ENCODE measurements at regions not wholly inside any gene's neighbourhood (a gene's known extent, or its start where the extent isn't known, plus 50 kb on each side); places are given as distances from the start of the nearest gene placed in this dataset.
"Not testable (repeated sequence)": the region's sequence is repeated elsewhere in the genome, so short reads cannot be mapped to it uniquely, and the experiment has no call there.

DNA sequence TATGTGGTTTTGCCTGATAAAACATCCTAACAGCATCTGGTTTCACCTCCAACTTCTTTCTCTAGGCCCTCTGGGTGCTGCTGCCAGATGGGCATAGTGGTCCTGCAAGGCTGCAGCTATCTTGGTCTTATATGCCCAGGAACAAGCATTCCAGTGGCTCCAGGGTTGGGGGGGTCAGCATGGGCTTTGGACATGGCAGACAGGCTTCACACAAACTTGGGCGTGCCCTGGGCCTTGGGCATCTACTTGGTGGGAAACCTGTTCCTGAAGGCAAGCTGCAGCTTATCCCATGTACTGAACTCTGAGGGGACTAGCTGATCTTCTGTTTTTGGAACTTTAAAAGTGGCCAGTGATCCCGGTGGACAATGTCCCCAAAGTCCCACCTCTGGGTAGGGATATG is 54.9 kb upstream of the ZNF678 start:
- no peaks in the 10 kb centered on the region for H3K9me3 Mint-ChIP-seq
- POLR2A ChIA-PET, result no interaction called here
- DNase-seq, result no peak
- peaks cover 4 to 12% (median 10%) of the 10 kb centered on the region in 5 donors for H3K27me3 Mint-ChIP-seq
- no peaks in the 10 kb centered on the region for H3K4me1 Mint-ChIP-seq
- no peak for ATAC-seq
- H3K4me3 Mint-ChIP-seq, result no peak overlapping the region
- H3K27ac Mint-ChIP-seq, result no peak overlapping the region
- no peaks in the 10 kb centered on the region for H3K36me3 Mint-ChIP-seq

DNA sequence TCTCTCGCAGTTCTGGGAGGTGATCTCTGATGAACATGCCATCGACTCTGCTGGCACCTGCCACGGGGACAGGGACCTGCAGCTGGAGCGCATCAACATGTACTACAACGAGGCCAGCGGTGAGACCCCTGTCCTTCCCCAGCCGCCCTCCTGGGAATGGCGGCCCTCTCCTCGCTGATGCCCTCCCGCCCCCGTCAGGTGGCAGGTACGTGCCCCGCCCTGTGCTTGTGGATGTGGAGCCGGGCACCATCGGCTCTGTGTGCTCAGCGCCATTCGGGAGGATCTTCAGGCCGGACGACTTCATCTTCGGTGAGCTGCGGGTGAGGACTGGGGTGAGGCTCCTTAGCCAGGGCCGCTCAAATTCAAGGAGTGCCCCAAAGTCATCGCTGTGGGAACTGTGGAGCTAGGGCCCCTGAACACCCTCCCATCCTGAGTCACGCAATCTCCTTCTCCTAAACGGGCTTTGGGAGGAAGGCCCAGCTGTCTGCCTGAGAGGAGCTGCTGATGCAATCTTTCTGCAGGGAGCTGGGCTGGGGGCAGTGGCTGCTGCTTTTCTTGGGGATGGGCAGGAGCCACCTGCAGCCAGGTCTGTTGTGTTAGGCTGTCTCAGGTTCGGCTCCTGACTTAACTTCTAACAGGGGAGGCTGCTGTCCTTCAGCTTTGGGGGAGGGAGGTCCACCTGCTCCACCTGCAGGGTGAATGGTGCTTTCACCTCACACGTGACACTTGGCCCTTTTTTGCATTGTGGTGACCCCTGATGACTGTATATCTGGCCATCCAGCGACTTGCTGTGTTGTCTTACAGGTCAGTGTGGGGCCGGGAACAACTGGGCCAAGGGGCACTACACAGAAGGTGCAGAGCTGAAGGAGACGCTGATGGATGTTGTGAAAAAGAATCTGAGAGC is 56.6 kb upstream of the ZNF678 start:
- POLR2A ChIA-PET, DNase-seq, ATAC-seq, H3K36me3 Mint-ChIP-seq, H3K4me1 Mint-ChIP-seq, H3K4me3 Mint-ChIP-seq, H3K27ac Mint-ChIP-seq, H3K9me3 Mint-ChIP-seq: not testable (repeated sequence)
- H3K27me3 Mint-ChIP-seq, result peaks cover 0 to 12% (median 9%) of the 10 kb centered on the region in 5 donors

DNA sequence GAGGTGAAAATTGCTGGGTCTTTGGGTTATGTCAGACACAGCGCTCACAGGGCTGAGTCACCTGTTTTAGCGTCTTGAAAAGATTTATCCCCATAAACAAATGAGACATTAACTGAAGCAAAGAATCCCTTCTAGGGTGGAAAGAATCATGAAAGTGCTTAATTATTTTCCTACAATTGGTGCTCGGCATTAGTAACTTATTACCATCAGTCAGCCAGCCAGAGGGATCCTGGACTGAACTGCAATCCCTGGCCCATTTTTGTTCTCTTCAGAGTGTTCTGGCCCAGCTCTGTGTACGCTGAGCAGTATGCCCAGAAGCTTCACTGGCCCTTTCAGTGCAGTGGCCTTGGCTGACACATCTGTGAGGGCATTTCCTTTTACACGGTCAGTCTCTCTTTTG is 67.3 kb upstream of the ZNF678 start:
- H3K27ac Mint-ChIP-seq, H3K27me3 Mint-ChIP-seq, H3K9me3 Mint-ChIP-seq, POLR2A ChIA-PET, H3K36me3 Mint-ChIP-seq, H3K4me1 Mint-ChIP-seq, H3K4me3 Mint-ChIP-seq, DNase-seq, ATAC-seq: not testable (repeated sequence)

DNA sequence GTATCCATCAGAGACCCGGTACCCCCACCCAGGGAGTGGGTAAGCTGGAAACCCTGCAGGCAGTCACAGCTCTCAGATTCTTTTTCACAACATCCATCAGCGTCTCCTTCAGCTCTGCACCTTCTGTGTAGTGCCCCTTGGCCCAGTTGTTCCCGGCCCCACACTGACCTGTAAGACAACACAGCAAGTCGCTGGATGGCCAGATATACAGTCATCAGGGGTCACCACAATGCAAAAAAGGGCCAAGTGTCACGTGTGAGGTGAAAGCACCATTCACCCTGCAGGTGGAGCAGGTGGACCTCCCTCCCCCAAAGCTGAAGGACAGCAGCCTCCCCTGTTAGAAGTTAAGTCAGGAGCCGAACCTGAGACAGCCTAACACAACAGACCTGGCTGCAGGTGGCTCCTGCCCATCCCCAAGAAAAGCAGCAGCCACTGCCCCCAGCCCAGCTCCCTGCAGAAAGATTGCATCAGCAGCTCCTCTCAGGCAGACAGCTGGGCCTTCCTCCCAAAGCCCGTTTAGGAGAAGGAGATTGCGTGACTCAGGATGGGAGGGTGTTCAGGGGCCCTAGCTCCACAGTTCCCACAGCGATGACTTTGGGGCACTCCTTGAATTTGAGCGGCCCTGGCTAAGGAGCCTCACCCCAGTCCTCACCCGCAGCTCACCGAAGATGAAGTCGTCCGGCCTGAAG is 69.3 kb upstream of the ZNF678 start:
- H3K36me3 Mint-ChIP-seq, H3K4me3 Mint-ChIP-seq, ATAC-seq, H3K9me3 Mint-ChIP-seq, H3K27me3 Mint-ChIP-seq, H3K4me1 Mint-ChIP-seq, DNase-seq, POLR2A ChIA-PET, H3K27ac Mint-ChIP-seq: not testable (repeated sequence)

DNA sequence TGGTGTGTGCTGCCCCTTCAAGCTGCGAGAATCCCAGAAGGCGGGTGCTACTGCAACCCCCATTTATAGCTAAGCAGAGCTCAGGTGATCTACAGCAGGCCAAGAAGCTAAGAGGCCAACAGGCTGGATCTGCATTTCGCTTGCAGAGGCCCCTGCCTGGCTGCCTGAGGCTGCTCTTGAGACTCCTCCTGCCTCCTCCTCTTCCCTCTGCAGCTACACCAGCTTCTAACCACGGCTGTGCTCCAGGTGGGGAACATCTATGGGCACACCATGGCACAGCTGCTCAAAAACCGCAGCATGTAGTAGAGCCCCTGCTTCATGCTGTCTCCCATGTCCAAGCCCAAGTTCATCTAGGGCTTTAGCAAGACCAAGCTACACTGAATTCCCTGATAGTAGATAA is 72.9 kb upstream of the ZNF678 start:
- Mint-ChIP-seq H3K9me3 (peaks cover 0 to 8% (median 0%) of the 10 kb centered on the region in 9 donors), H3K27ac (no peak overlapping the region), H3K4me1 (no peaks in the 10 kb centered on the region), H3K27me3 (no peaks in the 10 kb centered on the region), H3K36me3 (peaks cover 0 to 4% (median 0%) of the 10 kb centered on the region in 3 donors), H3K4me3 (no peak overlapping the region)
- POLR2A ChIA-PET, result interaction anchor here (0.6 kb wide), 1 partner anchor 30 kb away, joined by 3 read pairs; no protein-coding TSS in a partner anchor
- no peak for ATAC-seq
- no peak for DNase-seq

DNA sequence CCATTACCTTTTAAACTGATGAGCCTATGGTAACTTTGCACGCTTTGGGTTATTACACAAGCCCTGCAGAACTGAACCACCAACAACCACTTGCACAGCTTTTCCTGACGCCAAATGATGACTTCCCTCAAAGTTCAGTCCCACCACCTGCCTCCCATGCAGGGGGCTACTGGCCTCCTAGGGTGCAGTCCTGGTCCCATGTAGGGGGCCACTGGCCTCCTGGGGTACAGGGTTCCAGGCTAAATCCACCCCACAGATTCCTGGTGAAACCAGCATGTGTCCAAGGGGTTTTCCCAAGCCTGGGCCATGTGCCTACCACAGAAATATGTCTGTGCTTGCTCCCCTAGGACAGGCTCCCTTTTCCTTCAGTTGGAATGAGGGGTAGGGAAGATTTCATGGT is 73.4 kb upstream of the ZNF678 start:
- Mint-ChIP-seq H3K9me3 (peaks cover 0 to 8% (median 0%) of the 10 kb centered on the region in 9 donors), H3K27ac (no peak overlapping the region), H3K27me3 (no peaks in the 10 kb centered on the region), H3K4me1 (no peaks in the 10 kb centered on the region), H3K36me3 (peaks cover 0 to 4% (median 0%) of the 10 kb centered on the region in 3 donors), H3K4me3 (no peak overlapping the region)
- DNase-seq (no peak), ATAC-seq (no peak)
- POLR2A ChIA-PET, result no interaction called here

DNA sequence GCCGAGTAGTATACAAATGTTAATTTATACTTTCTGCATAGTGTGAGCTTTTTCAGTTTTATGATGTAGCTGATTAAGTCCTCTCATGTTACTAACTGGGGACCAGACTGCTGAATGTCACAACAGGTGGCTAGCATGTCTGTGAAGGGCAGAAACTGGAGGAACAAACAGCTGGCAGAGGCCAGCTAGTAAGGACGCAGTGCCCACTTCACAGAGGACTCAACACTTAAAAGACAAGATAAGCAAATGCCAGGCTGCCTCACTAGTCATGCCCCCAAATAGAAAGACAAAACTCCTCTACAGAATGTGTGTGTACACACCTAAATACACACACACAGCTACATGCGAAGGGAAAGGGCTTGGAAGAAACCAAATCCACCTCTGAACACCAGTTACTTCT is 73.8 kb upstream of the ZNF678 start:
- Mint-ChIP-seq H3K27me3 (peaks cover 0 to 2% (median 0%) of the 10 kb centered on the region in 5 donors), H3K9me3 (peaks cover 0 to 8% (median 0%) of the 10 kb centered on the region in 9 donors), H3K36me3 (peaks cover 0 to 4% (median 0%) of the 10 kb centered on the region in 3 donors), H3K4me1 (no peaks in the 10 kb centered on the region), H3K4me3 (no peak overlapping the region), H3K27ac (no peak overlapping the region)
- POLR2A ChIA-PET, result no interaction called here
- DNase-seq (no peak), ATAC-seq (no peak)

DNA sequence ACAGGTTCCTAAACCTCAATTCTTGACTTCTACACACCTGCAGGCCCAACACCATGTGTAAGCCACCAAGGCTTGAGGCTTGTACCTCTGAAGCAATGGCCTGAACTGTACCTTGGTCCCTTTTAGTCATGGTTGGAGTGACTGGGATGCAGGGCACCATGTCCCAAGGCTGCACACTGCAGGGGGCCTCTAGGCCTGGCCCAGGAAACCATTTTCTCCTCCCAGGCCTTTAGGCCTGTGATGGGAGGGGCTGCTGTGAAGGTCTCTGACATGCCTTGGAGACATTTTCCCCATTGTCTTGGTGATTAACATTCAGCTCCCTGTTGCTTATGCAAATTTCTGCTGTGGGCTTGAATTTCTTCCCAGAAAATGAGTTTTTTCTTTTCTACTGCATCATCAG is 75.8 kb upstream of the ZNF678 start:
- Mint-ChIP-seq H3K4me3 (no peak overlapping the region), H3K9me3 (peaks cover 0 to 8% (median 0%) of the 10 kb centered on the region in 9 donors), H3K4me1 (no peaks in the 10 kb centered on the region), H3K36me3 (peaks cover 0 to 4% (median 0%) of the 10 kb centered on the region in 3 donors), H3K27ac (no peak overlapping the region), H3K27me3 (peaks cover 0 to 9% (median 0%) of the 10 kb centered on the region in 5 donors)
- POLR2A ChIA-PET, result no interaction called here
- ATAC-seq, result no peak
- DNase-seq, result no peak

DNA sequence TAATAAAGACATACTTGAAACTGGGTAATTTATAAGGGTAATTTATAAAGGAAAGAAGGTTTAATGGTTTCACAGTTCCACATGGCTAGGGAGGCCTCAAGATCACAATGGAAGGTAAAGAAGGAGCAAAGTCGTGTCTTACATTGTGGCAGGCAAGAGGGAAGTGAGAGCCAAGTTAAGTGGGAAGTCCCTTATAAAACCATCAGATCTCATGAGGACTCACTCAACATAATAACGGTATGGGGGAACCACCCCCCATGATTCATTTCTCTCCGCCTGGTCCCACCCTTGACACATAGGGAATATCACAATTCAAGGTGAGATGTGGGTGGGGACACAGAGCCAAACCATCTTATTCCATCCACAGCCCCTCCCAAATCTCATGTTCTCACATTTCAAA is 76.8 kb upstream of the ZNF678 start:
- H3K9me3 Mint-ChIP-seq, result peaks cover 0 to 8% (median 0%) of the 10 kb centered on the region in 9 donors
- no peaks in the 10 kb centered on the region for H3K4me1 Mint-ChIP-seq
- H3K27me3 Mint-ChIP-seq, result peaks cover 0 to 12% (median under 1%) of the 10 kb centered on the region in 5 donors
- H3K36me3 Mint-ChIP-seq, result peaks cover 0 to 4% (median 0%) of the 10 kb centered on the region in 3 donors
- ATAC-seq, result no peak
- H3K27ac Mint-ChIP-seq, result no peak overlapping the region
- no peak for DNase-seq
- H3K4me3 Mint-ChIP-seq, result no peak overlapping the region
- POLR2A ChIA-PET, result no interaction called here

DNA sequence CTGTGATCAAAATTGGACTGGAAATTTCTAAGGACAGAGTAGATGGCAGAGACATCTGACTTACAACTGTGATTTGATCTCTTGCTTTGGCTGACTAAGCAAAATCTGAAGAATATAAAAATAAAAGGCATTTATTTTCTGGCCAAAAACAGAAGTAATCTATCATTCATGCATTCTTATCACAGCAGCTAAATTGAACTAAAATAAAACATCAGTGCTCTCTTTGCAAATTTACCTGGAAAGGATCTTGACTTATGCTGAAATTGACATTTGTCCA is 81.4 kb upstream of the ZNF678 start:
- DNase-seq, result no peak
- H3K9me3 Mint-ChIP-seq, result peaks cover 0 to 1% (median 0%) of the 10 kb centered on the region in 9 donors
- H3K4me1 Mint-ChIP-seq, result no peaks in the 10 kb centered on the region
- H3K27me3 Mint-ChIP-seq, result peaks cover 22 to 35% (median 26%) of the 10 kb centered on the region in 5 donors
- H3K36me3 Mint-ChIP-seq, result no peaks in the 10 kb centered on the region
- POLR2A ChIA-PET, result no interaction called here
- ATAC-seq, result no peak
- H3K4me3 Mint-ChIP-seq, result no peak overlapping the region
- no peak overlapping the region for H3K27ac Mint-ChIP-seq

DNA sequence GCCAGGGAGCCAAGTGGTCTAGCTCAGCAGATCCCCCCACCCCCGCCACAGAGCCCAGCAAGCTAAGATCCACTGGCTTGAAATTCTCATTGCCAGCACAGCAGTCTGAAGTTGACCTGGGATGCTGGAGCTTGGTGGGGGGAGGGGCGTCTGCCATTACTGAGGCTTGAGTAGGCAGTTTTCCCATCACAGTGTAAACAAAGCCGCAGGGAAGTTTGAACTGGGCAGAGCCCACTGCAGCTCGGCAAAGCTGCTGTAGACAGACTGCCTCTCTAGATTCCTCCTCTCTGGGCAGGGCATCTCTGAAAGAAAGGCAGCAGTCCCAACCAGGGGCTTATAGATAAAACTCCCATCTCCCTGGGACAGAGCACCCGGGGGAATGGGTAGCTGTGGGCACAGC is 89.3 kb upstream of the ZNF678 start:
- peaks cover 0 to 16% (median 7%) of the 10 kb centered on the region in 9 donors for H3K9me3 Mint-ChIP-seq

DNA sequence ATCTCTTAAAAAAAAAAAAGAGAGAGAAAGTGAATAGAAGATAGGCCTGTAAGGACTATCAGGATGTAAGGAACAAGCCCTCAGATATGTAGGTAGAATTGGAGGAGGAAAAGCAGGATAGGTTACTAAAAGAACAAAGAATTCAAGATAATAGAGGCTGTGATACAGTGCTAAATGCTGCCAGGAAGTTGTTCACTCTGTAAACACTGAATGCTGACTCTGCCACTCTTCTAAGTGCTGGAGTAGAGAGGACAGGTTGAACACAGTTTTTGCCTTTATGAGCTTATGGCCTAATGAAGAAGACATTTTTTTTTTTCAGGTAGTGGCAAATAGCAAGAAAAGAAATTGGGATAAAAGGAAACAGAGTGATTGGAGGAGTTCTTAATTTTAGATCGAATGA is 90.6 kb upstream of the ZNF678 start:
- no peak overlapping the region for H3K27ac Mint-ChIP-seq
- ATAC-seq, result no peak
- POLR2A ChIA-PET, result no interaction called here

More for the DNA sequence above, 89.3 kb upstream of the ZNF678 start:
- H3K4me3 Mint-ChIP-seq, ATAC-seq, DNase-seq, H3K4me1 Mint-ChIP-seq, H3K27ac Mint-ChIP-seq, POLR2A ChIA-PET: not testable (repeated sequence)
- peaks cover 26 to 50% (median 34%) of the 10 kb centered on the region in 5 donors for H3K27me3 Mint-ChIP-seq
- peaks cover 0 to 13% (median 5%) of the 10 kb centered on the region in 3 donors for H3K36me3 Mint-ChIP-seq

DNA sequence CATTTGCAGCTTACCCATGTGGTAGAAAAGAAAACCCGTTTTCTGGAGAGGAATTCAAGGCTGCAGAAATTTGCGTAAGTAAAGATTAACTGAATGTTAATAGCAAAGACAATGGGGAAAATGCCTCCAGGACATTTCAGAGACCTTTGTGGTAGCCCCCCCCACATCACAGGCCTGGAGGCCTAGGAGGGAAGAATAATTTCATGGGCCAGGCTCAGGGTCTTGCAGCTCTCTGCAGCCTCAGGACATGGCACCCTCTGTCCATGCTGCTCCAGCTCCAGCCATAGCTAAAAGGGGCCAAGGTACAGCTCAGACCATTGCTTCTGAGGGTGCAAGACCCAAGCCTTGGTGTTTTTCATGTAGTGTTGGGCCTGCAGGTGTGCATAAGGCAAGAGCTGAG is 92.7 kb upstream of the ZNF678 start:
- Mint-ChIP-seq H3K4me1 (no peaks in the 10 kb centered on the region), H3K4me3 (no peak overlapping the region), H3K27ac (no peak overlapping the region), H3K27me3 (peaks cover 9 to 22% (median 16%) of the 10 kb centered on the region in 5 donors), H3K36me3 (peaks cover 0 to 13% (median 5%) of the 10 kb centered on the region in 3 donors), H3K9me3 (peaks cover 0 to 12% (median 7%) of the 10 kb centered on the region in 9 donors)
- DNase-seq, result no peak
- POLR2A ChIA-PET, result no interaction called here
- no peak for ATAC-seq

More for the DNA sequence above, 90.6 kb upstream of the ZNF678 start:
- peaks cover 0 to 16% (median 7%) of the 10 kb centered on the region in 9 donors for H3K9me3 Mint-ChIP-seq
- H3K4me3 Mint-ChIP-seq, result no peak overlapping the region
- H3K36me3 Mint-ChIP-seq, result peaks cover 0 to 13% (median 5%) of the 10 kb centered on the region in 3 donors
- H3K4me1 Mint-ChIP-seq, result no peaks in the 10 kb centered on the region
- peaks cover 25 to 43% (median 32%) of the 10 kb centered on the region in 5 donors for H3K27me3 Mint-ChIP-seq
- no peak for DNase-seq
